DMS 273 (cell line): ENCODE measurements at regions not wholly inside any gene's neighbourhood (a gene's known extent, or its start where the extent isn't known, plus 50 kb on each side); places are given as distances from the start of the nearest gene placed in this dataset.

ENCODE experiments used
- DNase-seq: peaks from one replicate; lab custom pipeline; 2025; ENCODE audit not compliant: unreplicated experiment; lab: John Stamatoyannopoulos, UW

DNA sequence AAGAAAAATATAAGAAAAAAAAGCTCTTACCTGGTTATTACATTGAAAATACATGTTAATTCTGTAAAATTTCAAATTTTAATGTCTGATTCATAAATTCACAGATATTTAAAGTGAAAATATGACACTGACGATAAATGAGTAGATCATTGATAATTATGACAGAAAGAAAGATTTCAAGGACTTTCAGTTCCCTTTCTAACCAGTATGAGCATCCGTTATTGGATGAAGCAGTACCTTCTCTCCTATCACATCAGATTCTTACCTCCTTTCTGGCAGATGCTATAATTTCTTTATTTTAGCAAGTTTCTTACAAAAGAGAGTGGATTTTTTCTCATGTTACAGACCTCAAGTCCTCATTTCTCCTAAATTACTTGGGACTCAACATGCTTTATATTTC is 847.3 kb downstream of the JRKL start:
- DNase-seq: no peak

DNA sequence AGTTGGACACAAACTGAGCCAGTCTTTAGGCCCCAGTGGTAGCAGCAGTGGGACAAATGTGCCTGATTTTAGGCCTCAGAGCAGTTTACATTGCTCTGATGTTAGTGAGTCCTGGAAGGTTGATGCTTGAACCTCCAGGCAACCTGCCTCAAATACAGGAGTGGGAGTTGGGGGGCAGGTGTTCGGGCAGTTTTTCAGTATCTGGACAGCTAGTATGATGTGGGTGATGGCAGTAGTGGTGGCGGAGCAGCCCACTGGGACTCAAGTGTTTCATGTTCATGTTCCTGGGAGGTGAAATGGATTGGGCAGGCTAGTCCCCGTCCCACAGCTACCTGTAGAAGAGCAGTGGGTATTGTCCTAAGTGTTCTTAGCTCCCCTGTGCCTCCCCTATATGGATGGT is 857.8 kb downstream of the JRKL start:
- no peak for DNase-seq

DNA sequence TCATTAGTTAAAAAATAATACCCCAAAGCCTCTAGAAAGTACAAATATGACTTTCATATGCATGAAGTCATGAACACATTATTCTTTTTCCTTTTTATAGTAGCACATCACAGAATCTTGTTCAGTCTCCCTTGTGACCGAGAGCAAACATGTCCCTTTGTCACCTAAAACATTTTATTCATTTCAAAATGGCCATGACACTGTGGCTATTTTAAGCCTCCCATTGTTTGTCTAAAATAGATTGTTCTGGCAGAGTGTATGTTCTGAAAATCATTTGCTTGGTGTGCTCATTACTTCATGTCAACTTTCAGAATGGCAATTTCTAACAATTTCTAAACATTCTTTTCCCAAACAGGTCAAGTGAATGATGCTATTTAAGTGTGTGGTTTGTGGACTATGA is 865.0 kb downstream of the JRKL start:
- no peak for DNase-seq

DNA sequence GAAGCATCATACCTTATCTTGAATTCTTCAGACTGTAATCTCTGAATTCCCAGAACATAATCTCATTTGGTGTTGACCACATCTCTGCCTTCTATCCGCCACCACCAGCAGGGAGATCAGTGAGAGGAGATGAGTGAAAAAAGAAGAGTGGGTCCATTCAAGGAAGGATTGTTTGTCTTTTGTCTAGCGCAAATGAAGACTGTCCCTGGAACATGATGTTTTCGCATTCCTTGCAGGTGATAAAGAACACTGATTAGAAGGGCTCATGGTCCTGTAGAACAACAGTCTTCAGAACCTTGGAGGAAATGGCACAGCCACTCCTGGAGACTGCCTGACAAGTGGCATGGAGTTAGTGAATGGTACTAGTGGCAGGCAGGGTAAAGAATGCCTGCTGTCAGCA is 869.6 kb downstream of the JRKL start:
- DNase-seq: no peak

DNA sequence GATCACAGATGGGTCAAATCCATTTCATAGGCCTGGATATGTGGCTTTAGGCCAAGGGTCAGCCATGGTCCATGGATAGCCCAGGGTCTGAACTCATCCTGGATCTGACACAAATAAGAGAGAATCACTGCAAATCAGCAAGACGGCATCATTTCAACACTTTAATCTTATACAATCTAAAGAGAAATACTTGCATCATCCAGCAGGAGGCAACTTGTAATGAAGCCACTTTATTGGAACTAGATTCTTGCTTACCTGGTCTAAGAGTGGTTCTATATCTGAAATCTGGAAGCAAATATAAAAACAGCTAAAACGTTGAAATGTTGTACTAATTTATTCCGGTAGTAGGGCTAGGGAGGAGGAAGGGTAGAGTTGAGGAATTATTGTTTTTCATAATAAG is 870.1 kb downstream of the JRKL start:
- peak; percentile 0 for DNase-seq

DNA sequence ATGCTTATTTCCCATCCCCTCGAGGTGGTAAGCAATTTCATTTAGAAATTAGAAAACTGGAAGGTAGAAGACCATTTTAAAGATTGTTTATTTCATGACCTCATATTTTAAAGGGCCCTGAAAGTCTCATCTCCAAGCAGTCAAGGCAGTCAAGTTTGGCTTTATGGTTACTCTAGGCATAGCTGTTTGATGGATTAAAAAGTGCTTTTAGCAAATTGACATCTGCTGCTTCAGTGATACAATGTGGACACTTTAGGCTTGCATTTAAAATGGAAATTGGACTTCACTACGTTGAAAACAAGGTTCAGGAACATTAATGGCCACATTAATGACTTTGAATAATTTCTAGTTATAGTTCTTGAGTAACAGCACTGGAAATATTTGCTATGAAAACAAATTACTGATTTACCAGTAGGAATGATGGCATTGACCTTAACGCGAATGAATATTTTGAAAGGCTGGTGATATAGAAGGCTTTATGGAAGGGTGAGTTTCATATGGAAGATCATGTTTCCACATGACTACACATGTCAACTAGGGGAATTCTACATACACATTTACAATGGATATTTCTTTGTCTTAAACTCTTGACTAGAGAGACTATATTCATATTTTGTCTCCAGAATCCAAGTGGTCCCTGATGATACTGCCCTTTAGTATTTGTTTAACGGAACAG is 873.5 kb downstream of the JRKL start:
- no peak for DNase-seq

DNA sequence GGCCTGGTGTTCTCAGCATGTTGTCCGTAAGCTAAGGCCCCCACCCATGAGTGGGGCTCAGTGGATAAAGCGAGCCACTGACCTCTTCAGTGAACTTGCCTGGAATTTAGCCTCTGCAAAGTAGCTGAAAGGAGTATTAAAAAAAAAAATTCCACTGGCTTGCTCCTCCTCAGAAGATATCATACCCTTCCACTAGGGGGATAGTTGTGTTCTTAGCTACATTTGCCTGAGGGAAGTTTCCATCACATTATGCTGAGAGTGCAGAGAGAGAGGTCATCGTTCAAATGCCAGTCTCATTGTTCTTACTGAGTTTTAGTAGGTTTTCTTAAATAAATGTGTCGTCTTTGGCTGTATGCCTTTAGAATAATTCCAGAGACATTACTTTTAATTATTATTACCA is 879.7 kb downstream of the JRKL start:
- DNase-seq: peak; percentile 4

DNA sequence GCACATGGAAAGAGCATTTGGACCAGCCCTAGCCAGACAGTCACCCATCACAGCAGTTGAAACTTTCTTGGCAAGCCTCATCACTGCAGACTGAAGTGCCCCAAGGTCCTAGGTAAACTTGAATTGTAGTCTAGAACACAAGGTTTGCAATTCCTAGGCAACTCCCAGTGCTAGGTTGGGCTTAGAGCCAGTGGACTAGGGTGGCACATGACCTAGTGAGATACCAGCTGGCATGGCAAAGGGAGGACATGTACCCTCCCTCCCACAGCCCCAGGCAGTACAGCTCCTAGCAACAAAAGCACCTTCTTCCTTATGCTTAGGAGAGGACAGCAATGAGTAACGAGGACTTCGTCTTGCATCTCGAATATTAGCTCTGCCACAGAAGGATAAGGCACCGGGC is 889.5 kb downstream of the JRKL start:
- peak; percentile 0 for DNase-seq

DNA sequence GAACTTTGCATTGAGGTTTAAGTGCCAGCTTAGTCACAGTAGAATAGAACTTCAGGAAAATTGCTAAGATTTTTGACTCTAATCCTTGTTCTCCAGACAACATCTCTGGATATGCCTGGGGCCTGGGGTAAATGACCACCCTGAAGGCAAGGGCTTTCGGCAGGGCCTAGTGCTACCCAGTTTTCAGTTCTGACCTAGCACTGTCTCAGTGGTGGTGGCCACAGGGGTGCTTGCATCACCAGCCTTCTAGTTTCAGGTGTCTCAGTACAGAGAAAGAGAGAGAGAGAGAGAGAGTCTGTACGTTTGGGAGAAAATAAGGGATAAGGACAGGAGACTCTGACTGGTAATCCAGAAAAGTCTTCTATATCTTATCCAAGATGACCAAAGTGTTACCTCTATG is 890.5 kb downstream of the JRKL start:
- no peak for DNase-seq

DNA sequence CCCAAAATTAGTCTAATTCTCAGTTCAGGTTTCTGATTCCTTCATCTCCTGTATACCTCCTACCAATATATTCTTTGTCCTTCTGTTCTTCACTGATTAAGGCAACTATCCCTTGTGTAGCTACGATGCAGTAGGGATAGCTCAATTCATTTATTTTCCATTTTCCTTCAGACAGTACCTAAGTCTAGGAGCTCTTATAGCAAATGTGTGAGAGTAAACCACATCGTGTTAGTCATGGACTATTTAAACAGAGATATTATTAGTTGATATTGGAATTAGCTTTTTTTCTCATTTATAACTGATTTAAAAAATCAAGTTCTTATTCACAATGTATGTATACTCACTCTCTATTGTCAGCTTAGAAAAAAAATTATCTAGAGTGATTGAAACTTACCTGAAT is 900.0 kb downstream of the JRKL start:
- no peak for DNase-seq

DNA sequence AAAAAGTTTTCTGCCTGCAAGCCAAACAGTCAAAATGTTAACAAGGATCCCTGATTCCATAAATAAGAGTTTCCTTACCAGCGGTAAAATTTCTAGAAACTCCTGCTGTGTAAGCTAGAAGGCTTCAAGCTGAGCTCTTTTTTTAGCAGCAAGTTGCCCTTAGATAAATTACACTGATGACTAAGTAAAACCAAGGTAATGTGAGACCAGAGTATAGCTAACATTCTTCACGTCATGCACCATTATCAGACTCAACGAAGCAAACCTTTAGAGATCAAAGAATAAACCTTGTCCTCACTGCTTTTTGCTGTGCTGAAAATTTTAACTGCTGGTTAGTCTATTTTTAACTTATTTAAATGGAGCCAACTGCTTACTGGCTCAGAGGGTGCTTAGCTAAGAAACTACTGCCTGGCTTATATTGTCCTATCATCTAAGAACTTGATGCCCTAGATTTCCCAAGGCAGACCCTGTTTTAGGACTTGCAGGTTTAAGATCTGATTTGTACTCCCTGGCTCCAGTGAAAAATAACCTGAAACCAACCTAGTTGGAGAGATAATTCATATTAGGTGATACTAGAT is 900.7 kb downstream of the JRKL start:
- DNase-seq: peak; percentile 0

DNA sequence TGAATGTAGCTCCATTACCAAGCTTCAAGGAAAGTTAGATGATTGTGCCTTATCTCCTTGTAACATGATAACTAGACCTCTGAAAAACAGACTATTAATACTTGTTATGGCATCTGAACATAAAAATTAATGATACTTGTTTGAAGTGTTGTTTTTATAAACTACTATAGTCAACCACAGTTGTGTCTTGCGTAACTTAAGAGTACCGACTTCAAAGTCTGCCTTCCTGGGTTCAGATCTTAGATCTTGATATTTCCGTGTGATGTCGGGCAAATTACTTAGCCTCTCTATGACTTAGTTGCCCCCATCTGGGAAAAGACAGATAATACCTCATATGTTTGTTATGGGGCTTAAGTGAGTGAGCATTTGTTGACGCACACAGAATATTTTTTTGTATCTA is 906.5 kb downstream of the JRKL start:
- no peak for DNase-seq

DNA sequence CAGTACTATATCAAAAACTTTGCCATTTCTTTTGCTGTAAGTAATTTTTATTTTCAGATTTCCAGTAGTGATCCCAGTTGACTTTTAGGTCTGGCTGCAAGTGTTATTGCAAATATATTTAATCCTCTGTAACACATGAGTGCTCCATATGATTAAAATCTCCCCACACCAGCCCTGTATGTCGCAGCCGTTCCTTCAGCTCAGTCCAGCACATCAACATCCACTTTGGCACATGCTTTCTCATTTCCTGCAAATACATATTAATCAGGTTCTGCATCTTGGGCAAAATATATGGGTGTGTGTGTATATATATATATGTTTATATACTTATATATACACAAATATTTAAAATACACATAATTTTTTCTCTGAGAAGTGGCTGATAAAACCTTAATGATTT is 919.5 kb downstream of the JRKL start:
- DNase-seq: no peak

DNA sequence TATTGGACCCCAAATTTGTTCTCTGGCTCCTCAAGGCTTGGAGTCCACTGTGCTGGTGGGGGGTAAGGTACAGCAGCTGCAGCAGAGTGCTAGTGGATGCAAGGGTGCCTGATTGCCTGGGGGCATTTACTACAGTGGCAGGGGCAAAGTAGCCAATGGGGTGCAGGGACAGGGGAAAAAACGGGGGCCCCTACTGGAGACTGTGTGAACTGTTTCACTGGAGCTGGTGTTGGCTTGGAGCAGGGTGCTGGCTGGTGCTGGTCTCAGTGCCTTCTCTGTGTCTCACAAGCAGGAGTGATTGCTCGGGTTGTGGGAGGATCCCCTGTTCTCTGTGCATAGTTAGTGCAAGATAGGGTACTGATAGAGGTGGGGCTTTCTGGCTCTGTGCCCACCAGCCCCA is 935.9 kb downstream of the JRKL start:
- no peak for DNase-seq

DNA sequence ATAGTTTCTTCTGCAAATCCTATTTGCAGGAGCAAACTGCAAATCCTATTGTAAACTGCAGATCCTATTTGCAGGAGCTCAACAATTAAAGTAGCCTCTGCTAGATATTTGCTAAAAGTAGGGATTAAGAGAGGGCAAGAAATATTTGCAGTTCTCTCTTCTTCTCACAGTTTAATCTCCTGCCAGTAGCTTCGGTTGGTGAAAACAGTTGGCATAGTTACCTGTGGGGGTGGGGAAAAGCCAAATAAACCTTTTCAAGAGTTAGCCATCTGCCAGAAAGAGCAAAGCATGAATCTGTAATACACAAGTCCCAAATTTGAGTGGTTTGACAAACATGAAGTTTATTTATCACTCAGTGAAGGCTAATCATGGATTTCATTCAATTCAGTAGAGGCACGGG is 942.5 kb downstream of the JRKL start:
- DNase-seq: peak; percentile 64

DNA sequence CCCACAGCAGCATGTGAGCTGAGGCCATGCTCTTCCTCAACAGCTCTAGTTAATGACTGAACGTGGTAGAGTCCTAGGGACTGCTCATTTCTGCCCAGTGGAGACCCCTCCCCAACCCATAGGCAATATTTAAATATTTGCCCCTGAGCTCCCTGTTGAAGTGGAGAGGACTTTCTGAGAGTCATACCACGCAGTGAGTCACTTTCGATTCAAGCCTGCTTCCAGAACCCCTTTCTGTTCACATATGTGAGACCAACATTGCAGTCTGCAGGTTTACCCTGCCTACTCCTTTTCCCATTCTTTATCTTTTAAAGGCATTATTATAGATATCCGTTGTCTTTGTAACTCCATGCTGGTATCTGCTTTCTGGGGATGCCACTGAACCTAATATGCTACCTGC is 946.3 kb downstream of the JRKL start:
- no peak for DNase-seq

DNA sequence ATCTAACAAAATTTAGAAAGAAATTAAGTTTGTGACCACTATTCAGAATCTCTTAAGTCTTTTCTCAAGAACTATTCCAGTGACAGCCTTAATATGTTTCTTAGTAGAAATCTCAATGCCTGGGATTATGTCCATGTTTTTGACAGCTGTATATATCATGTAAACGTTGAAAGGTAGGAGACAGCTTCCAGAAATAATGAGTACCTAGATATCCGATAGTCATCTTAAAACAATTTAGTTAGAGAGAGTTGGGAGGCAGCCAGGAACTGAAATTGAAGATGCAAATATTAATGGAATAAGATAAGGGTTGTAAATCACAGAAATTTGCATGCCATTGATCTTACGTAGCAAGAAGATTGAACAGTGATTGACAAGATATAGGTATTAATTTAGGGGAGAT is 955.2 kb downstream of the JRKL start:
- no peak for DNase-seq

DNA sequence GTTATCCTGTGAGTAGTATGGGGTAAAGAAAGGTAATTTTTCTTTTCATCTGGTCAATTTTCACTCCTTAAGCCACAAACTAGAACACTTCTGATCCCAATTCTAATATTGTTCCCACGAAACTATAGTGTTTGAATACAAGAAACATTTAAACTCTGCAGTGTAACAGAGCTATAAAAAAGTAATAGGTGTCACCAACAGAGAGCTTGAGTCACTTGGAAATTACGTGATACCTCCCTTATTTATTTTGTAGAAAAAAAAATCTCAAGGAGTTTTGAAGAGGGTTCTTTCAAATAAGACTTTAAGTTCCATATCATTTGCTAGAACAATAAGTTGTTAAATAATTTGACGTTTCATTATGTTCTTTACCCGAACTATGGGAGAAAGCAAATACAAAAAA is 959.4 kb downstream of the JRKL start:
- no peak for DNase-seq

DNA sequence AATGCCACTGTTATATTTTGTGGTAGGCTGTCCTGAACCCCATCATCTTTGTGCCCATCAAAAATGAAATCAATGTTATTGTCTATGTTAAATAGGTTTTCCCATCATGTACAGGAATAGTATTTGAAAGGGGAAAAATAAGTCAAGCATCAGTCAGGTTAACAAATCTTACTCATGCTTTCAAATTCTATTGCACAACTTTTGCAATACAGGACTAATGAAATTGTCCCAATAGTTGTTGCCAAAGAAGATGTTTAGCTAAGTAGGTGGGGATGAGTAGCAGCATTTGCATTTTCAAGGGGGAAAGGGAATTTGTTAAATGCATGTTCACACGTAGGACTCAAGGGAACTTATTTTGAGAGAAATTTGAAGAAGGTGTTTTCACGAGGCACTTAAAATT is 962.1 kb downstream of the JRKL start:
- DNase-seq: no peak

DNA sequence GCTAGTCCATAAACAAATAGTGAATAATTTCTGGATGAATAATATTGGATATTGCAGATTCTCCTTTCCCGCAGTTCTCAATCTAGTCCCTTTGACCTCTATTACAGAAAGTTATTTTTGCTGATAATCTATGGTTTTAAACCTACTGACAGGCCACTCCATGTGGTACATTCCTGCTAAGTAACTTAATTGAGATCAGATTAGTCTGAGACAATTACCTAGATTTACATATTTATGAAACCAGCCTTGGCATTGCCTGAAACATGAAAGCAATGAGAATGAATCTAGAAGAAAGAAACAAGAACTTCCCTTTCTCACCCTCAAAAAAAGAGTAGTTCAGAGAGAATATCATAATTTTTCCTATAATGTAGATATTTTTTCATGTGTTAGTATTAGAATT is 964.2 kb downstream of the JRKL start:
- DNase-seq: no peak

DNA sequence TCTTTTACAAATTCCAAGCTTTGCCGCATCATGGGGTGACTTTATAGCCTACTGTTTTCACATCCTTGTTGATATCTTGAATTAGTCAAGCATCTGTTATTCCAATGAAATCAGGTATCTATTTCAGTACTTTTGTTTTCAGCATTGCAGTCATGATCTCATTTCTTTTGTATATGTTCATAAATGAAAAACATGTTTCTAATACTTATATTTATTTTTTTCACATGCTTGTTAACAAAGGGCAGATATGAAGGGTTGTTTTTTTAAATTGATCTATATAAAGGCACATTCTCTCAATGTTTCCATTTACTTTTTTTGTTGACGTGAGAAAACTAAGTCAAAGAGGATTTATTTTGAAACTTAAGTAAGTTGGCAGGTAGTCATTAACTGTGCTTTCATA is 964.8 kb downstream of the JRKL start:
- peak; percentile 0 for DNase-seq

DNA sequence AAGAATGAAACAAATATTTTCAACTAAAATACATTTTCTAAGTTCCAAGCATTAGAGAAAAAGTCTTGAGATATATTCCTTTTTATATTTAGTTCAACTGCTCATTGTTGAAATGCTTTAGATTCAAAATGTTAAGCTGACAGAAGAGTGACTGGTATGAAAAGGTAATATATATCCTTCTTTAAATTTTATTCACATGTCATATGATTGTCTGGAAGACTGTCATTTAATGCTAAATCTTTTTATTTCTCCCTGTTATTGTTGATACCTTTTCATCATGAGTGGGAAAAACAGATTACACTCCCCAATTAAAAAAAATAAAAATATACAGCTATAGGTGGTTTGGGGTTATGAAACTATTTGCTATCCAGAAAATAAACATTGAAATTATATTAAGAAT is 965.4 kb downstream of the JRKL start:
- no peak for DNase-seq

DNA sequence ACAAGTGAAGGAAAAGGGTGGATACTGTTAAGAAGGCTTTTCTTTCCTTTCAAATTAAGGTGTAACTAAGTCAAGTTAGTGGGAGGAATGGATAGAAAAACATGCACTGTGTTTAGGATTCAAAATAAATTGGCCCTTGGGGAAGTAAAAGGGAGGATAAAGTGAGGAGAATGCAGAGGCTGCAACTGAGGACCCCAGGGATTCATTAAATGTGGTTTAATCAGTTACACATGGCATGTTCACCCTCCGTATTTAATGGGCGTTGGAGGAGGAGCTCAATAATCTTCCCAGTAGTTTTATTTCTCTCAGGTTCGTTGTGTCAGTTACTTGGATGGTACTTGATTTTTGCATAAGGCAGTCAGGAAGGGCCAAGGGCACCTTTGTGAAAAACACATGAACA is 966.3 kb downstream of the JRKL start:
- peak; percentile 3 for DNase-seq
